Stomach (tissue), 4 donors: ENCODE measurements at regions not wholly inside any gene's neighbourhood (a gene's known extent, or its start where the extent isn't known, plus 50 kb on each side); places are given as distances from the start of the nearest gene placed in this dataset.

Source experiments
- POLR2A ChIP-seq, 4 donors: fragments of 450-650 bp; IDR thresholded peaks; one replicate each; pipeline ENCODE4 v1.6.1; 2016; ENCODE audit warnings: antibody characterized with exemption in 4 of 4, control low read depth in 2 of 4, mild to moderate bottlenecking in 1 of 4, moderate library complexity in 1 of 4
- TF ChIP-seq, protein P1 (sequence below), 7 experiments: fragments of 450-650 bp in 4 of 7; fragments of 200-600 bp in 3 of 7; sonication (generic) in 3 of 7; IDR thresholded peaks; one replicate each; pipeline ENCODE4 v1.5.1; 2016 to 2019; ENCODE audit warnings: antibody characterized with exemption in 7 of 7, control low read depth in 2 of 7, mild to moderate bottlenecking in 1 of 7

GRCh38 chr9:71442937-71443336 is 321.5 kb upstream of the TRPM3 start:
- TF ChIP-seq POLR2A (IDR thresholded peaks at IDR 0.05), result no peak
- TF ChIP-seq, protein P1, sequence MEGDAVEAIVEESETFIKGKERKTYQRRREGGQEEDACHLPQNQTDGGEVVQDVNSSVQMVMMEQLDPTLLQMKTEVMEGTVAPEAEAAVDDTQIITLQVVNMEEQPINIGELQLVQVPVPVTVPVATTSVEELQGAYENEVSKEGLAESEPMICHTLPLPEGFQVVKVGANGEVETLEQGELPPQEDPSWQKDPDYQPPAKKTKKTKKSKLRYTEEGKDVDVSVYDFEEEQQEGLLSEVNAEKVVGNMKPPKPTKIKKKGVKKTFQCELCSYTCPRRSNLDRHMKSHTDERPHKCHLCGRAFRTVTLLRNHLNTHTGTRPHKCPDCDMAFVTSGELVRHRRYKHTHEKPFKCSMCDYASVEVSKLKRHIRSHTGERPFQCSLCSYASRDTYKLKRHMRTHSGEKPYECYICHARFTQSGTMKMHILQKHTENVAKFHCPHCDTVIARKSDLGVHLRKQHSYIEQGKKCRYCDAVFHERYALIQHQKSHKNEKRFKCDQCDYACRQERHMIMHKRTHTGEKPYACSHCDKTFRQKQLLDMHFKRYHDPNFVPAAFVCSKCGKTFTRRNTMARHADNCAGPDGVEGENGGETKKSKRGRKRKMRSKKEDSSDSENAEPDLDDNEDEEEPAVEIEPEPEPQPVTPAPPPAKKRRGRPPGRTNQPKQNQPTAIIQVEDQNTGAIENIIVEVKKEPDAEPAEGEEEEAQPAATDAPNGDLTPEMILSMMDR (IDR thresholded peaks at IDR 0.05), result no peak
